ENCODE measurements at regions not wholly inside any gene's neighbourhood (a gene's known extent, or its start where the extent isn't known, plus 50 kb on each side); places are given as distances from the start of the nearest gene placed in this dataset.

DNA sequence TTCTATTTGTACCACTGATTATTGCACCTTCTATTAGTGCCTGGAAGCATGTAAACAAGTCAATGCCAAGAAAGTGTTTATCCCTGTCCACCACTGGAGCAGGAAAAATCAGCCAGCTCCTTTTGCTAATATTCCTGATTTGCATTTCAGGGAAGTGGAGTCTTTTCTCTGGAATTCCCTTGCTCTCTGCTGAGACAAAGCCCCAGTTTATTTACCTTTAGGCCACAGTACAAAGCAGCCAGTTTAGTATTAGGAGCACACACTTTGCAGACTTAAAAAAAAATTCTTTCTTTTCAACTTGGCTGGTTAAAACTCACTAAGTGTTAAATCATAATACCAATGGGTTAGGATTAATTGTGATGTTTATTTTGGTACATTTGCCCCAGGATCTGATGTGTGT, 631.1 kb downstream of the PKHD1 start:
- no peaks in the 10 kb centered on the region for H3K36me3 ChIP-seq
- H3K9me3 ChIP-seq (replicated peaks) = no peaks in the 10 kb centered on the region
- H3K4me1 ChIP-seq (replicated peaks) = no peaks in the 10 kb centered on the region
- no peak overlapping the region for H3K27ac ChIP-seq
- no peak for DNase-seq (ENCODE audit: low read depth in 1 of 2, low spot score in 2 of 2)
- no peaks in the 10 kb centered on the region for H3K27me3 ChIP-seq (replicated peaks)
- H3K4me3 ChIP-seq = no peak overlapping the region

DNA sequence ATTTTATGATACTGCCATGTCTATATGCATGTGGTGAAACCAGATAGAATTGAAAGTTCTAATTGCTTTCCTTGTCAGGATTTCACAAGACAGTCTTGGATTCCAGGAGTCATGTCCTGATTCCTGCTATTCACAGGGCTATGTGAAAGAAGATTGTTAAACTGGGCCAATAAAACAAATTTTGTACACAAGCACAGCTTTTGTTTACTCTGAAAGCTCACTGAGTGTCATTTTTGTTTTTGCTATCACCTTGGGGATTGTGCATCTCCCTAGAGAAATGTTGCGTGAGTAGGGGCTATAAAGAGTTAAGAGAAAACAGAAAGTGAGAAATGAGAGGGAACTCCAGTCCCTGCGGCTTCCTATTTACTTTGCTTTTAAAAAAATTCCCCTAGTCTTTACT, 627.5 kb downstream of the PKHD1 start:
- Histone ChIP-seq H3K36me3 (no peaks in the 10 kb centered on the region), H3K4me3 (no peak overlapping the region), H3K27ac (no peak overlapping the region), H3K27me3 (replicated peaks) (no peaks in the 10 kb centered on the region), H3K4me1 (replicated peaks) (no peaks in the 10 kb centered on the region), H3K9me3 (replicated peaks) (no peaks in the 10 kb centered on the region)
- no peak for DNase-seq (ENCODE audit: low read depth in 1 of 2, low spot score in 2 of 2)

DNA sequence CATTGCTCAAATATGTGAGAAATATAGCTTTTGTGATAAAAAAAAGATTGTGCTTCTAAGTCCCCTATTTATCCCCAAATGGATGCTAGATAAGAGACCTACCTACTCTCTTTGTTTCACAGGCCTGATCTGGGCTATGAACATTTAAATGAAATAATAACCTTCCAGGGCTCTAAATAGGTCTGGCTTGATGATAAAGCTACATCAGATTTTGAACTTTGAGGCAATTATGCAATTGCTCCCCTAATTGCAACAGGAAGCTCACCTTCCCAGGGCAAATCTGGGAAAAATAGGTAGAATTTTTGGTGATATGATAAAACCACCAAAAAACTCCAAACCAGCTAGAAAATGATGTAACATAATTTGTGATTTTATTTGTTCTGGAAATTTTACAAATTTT, 624.5 kb downstream of the PKHD1 start:
- no peak overlapping the region for H3K4me3 ChIP-seq
- DNase-seq (ENCODE audit: low read depth in 1 of 2, low spot score in 2 of 2) = no peak
- H3K27ac ChIP-seq = no peak overlapping the region
- H3K9me3 ChIP-seq (replicated peaks) = no peaks in the 10 kb centered on the region
- H3K27me3 ChIP-seq (replicated peaks) = no peaks in the 10 kb centered on the region
- H3K36me3 ChIP-seq = no peaks in the 10 kb centered on the region
- H3K4me1 ChIP-seq (replicated peaks) = no peaks in the 10 kb centered on the region

DNA sequence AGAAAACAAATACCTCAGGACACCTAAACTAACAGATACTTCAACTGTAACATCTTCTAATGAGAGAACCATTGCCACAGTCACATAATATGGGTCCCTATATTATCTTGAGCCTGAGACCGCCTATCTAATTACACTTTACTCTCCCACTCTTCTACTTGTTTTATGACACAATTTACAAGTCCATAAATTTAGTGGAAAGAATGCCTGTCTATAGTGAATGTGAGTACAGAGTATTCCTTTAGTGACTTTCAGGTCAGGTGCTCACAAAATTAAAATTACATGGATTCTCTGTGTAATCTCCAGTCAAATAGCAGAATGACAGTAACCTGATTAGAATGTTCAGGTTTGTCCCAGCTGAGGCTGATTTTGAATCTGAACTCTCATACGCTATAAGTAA, 624.1 kb downstream of the PKHD1 start:
- Histone ChIP-seq H3K9me3 (replicated peaks) (no peaks in the 10 kb centered on the region), H3K4me3 (no peak overlapping the region), H3K4me1 (replicated peaks) (no peaks in the 10 kb centered on the region), H3K36me3 (no peaks in the 10 kb centered on the region), H3K27ac (no peak overlapping the region), H3K27me3 (replicated peaks) (no peaks in the 10 kb centered on the region)
- no peak for DNase-seq (ENCODE audit: low read depth in 1 of 2, low spot score in 2 of 2)

DNA sequence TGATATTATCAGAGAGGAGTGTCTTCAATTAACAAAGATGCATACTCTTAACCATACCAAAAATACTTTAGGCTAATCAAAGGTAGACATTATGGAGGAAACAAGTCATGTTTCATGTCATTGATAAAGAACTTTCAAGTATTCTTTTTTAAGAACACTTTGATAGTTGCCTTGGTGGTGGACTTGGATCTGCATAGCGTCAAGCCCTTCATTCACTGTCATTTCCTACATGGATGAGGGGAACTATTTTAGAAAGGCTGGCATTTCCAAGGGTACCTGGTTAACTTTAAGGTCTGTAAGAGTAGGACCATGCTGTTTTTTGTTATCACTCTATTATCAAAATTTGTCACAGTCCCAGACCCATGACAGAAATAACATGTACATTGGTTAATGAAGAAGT, 622.5 kb downstream of the PKHD1 start:
- H3K4me1 ChIP-seq (replicated peaks) = no peaks in the 10 kb centered on the region
- no peak overlapping the region for H3K4me3 ChIP-seq
- no peaks in the 10 kb centered on the region for H3K9me3 ChIP-seq (replicated peaks)
- DNase-seq (ENCODE audit: low read depth in 1 of 2, low spot score in 2 of 2) = no peak
- no peaks in the 10 kb centered on the region for H3K36me3 ChIP-seq
- H3K27ac ChIP-seq = no peak overlapping the region
- no peaks in the 10 kb centered on the region for H3K27me3 ChIP-seq (replicated peaks)

DNA sequence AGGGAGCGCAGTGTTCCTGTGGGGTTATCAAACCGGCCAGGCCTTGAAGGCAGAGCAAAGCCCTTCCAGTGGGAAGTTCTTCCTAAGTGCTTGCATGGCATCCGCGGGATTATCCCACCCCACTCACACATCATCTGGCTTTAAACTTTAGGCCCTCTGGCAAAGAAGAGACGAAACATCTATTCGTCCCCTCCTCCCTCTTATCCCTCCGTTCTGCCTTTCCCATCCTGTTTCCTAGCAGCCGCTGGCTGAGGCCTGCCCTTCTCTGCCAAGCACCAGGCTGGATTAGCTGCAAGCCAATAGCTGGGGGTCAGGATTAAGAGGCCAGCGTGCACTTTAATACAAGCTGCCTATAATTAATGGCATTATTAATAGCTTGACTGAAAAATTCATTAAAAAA, 621.0 kb downstream of the PKHD1 start:
- no peaks in the 10 kb centered on the region for H3K36me3 ChIP-seq
- no peak overlapping the region for H3K27ac ChIP-seq
- no peaks in the 10 kb centered on the region for H3K9me3 ChIP-seq (replicated peaks)
- H3K4me3 ChIP-seq = no peak overlapping the region
- no peaks in the 10 kb centered on the region for H3K4me1 ChIP-seq (replicated peaks)
- H3K27me3 ChIP-seq (replicated peaks) = no peaks in the 10 kb centered on the region
- DNase-seq (ENCODE audit: low read depth in 1 of 2, low spot score in 2 of 2) = no peak

DNA sequence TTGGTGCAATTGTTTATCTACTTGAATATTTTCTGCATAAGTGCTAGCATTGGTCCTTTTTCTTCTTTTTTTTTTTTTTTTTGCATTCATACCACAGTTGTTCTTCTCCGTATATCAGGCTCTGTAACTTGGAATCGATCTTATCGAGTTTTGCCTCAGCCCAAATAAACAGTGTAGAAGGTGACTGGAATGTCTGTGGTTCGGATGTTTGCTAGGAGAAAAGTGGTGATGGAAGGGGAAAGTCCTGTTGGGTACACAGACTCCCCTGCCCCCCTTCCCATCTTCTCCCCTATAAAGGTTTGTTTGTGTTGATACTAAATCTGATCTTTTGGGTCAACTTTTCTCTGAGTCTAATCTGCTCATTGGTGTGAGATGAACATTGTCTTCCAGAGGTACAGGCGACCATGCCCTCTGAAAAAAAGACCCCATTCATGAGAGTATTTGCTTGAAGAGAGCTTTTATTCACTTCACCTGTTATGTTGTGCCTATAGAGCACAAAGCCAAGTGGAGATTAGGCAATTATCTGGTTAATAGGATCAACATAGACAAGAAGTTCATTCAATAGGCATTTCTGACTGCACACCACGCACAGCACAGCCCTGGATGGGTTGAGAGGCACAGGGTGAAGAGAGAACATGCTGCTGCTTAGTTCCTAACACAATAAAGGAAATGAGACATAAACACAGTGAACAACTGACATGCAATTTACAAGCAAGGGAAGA, 620.0 kb downstream of the PKHD1 start:
- no peaks in the 10 kb centered on the region for H3K36me3 ChIP-seq
- H3K4me1 ChIP-seq (replicated peaks) = no peaks in the 10 kb centered on the region
- H3K27me3 ChIP-seq (replicated peaks) = no peaks in the 10 kb centered on the region
- H3K27ac ChIP-seq = no peak overlapping the region
- no peak overlapping the region for H3K4me3 ChIP-seq
- DNase-seq (ENCODE audit: low read depth in 1 of 2, low spot score in 2 of 2) = no peak
- H3K9me3 ChIP-seq (replicated peaks) = no peaks in the 10 kb centered on the region

DNA sequence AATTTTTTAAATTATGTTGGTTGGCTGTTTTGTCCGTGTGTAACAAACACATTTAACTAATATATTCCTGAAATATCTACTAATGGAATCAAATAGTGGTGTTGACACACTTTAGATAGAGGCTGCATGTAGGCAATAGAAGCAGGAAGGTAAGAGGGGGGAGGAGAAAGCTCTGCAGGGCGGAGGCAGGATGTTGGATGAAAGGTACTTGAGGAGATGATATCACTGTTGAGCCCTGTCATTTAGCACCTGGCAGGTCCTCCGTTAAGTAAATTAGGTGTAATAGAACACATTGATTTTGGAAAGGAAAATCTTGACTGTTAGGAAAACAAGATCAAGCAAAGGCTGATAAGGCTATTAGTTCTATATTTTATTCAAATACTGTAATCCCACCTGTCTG, 618.7 kb downstream of the PKHD1 start:
- H3K4me3 ChIP-seq = no peak overlapping the region
- H3K27me3 ChIP-seq (replicated peaks) = no peaks in the 10 kb centered on the region
- no peaks in the 10 kb centered on the region for H3K4me1 ChIP-seq (replicated peaks)
- DNase-seq (ENCODE audit: low read depth in 1 of 2, low spot score in 2 of 2) = no peak
- no peaks in the 10 kb centered on the region for H3K9me3 ChIP-seq (replicated peaks)
- no peaks in the 10 kb centered on the region for H3K36me3 ChIP-seq
- no peak overlapping the region for H3K27ac ChIP-seq

DNA sequence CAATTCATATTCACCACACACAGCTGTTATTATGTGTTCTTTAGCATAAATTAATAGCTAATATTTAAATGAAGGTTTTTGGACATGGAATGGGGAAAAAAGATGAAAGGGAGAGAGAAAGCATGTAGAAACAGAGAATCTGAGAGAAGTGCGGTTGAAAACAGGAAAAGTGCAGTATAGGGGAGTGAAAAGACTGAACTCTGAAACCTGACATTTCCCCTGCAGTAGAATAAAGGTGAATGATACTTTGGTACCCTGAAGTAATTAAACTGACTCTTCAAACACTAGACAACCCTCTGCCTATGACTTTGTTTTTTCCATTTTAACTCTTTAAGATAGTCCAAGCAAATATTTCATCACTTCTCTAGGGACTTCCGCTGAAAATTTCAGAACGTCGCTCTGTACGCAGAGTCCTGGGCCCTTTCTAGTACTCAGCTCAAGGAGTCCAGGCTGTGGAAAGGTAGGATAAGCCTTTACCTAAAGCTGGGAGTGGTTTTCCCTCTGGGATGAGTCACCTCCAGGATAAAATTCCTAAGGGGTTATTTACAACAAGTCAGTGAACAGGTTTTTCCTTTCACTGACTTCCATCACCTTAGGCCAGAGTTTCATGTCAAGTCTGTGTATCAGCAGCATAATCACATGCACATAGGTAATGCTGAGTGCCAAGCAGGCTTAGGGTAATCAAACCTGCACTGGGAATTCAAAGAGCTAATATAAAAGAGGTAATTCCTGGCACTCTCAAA, 614.5 kb downstream of the PKHD1 start:
- no peak for DNase-seq (ENCODE audit: low read depth in 1 of 2, low spot score in 2 of 2)
- no peaks in the 10 kb centered on the region for H3K36me3 ChIP-seq
- no peak overlapping the region for H3K27ac ChIP-seq
- H3K9me3 ChIP-seq (replicated peaks) = no peaks in the 10 kb centered on the region
- no peaks in the 10 kb centered on the region for H3K4me1 ChIP-seq (replicated peaks)
- H3K27me3 ChIP-seq (replicated peaks) = no peaks in the 10 kb centered on the region
- no peak overlapping the region for H3K4me3 ChIP-seq

DNA sequence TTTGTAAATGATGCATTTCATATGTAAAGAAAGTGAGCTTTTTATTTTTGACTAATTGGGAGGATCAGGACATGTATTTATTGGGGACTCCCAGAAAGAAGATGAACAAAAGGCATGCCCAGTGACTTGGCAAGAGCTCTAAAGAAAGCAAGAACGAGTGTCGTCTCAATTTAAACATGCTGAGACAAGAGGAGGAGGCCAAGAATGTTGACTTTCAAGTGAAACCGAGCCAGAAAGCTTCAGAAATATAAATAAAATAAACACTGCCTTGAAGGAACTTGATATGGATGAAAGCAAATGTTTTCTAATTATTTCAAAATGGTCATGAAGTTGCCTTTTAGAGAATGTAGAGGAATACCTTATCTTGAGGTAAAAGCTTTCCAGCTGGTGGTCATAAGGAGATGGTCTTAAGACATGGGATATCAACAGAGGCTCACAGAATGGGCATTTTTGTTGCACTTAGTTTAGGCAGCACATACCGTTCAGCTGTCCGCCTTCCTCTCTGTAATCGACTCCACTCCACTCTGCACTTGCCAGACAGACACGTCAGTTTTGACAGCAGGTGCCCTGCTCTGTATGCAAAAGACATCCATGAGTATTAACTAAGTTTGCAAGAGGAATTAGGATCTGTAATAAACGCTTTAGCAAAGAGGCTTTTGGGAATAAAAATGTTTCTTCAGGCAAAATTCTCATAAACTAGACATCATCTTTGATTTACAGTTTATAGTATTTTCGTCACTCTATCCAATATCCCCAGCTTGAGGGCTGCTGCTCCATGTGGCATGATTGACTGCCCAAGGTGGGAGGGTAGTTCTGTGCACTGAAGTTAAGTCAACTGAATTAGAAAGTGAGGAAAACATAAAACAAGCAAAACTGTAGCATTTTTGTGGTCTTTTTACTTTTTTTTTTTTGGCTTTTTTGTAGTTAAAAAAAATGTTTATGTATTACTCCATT, 613.1 kb downstream of the PKHD1 start:
- no peak for DNase-seq (ENCODE audit: low read depth in 1 of 2, low spot score in 2 of 2)
- Histone ChIP-seq H3K4me3 (no peak overlapping the region), H3K27ac (no peak overlapping the region), H3K36me3 (no peaks in the 10 kb centered on the region), H3K4me1 (replicated peaks) (no peaks in the 10 kb centered on the region), H3K9me3 (replicated peaks) (no peaks in the 10 kb centered on the region), H3K27me3 (replicated peaks) (no peaks in the 10 kb centered on the region)

DNA sequence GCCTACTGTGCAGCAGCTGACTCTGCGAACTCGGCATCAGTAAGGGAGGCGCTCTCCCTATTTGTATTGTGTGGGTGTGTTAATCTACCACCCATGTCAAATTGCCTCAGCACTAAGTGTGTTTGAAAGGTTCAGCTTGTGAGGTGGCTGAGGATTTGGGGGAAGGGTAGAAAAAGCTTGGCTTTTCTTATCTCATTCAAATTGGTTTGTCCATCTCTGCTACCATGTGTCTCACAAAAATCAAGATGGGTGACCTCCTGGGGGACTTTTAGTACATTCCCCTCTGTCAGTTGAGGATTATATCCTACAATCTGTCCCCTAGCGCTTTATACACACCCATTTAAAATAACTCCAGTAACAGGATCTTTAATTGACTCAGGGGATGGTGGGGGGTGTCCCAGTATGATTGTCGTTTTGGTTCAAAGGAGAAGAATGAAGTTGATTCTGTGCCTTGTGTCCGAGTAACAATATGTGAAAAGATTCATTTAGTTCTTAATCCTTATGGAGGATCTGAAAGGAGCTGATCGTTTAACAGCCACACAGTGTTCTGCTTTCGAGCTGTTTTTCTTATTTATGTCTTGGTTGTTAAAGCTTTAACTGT, 609.6 kb downstream of the PKHD1 start:
- H3K27me3 ChIP-seq (replicated peaks) = no peaks in the 10 kb centered on the region
- no peaks in the 10 kb centered on the region for H3K36me3 ChIP-seq
- H3K27ac ChIP-seq = no peak overlapping the region
- no peak overlapping the region for H3K4me3 ChIP-seq
- H3K4me1 ChIP-seq (replicated peaks) = no peaks in the 10 kb centered on the region
- no peaks in the 10 kb centered on the region for H3K9me3 ChIP-seq (replicated peaks)
- no peak for DNase-seq (ENCODE audit: low read depth in 1 of 2, low spot score in 2 of 2)

DNA sequence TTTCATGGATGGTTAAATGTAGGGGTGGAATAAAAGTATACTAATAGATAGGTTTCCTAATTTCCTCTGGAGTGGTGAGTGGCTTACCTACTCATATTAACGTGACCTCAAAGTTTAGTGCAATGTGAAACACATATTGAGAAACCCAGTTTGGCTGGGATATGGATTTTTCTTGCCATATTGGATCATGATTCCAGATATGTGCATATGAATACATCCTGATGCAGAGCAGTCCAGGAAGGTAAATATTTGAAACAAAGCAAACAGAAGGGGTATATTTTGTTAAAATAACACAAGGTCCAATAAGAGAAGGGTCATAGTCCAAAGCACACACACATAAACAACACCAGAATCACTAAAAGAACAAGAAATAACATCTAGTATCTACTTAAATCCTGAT, 608.1 kb downstream of the PKHD1 start:
- no peak overlapping the region for H3K27ac ChIP-seq
- H3K27me3 ChIP-seq (replicated peaks) = no peaks in the 10 kb centered on the region
- H3K9me3 ChIP-seq (replicated peaks) = no peaks in the 10 kb centered on the region
- H3K4me1 ChIP-seq (replicated peaks) = no peaks in the 10 kb centered on the region
- no peak for DNase-seq (ENCODE audit: low read depth in 1 of 2, low spot score in 2 of 2)
- H3K4me3 ChIP-seq = no peak overlapping the region
- no peaks in the 10 kb centered on the region for H3K36me3 ChIP-seq

DNA sequence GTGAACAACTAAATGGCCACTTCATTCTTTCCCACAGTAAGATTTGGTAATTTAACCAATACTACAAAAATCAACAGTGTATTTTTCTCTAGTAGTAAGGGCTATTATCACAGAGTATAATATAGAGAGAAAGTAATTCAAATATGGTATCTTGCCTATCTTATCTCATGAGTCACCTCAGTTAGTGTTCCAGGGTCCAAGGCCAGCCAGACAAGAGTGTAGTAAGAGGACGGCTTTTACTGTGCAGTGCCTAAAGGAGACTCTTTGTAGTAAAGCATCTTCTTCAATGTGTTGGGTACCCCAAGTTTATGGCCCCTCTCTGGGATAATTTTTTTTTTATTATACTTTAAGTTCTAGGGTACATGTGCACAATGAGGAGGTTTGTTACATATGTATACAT, 607.4 kb downstream of the PKHD1 start:
- H3K27me3 ChIP-seq (replicated peaks) = no peaks in the 10 kb centered on the region
- no peak for DNase-seq (ENCODE audit: low read depth in 1 of 2, low spot score in 2 of 2)
- no peak overlapping the region for H3K27ac ChIP-seq

More for the DNA sequence above, 607.4 kb downstream of the PKHD1 start:
- H3K36me3 ChIP-seq = no peaks in the 10 kb centered on the region
- H3K4me3 ChIP-seq = no peak overlapping the region
- H3K9me3 ChIP-seq (replicated peaks) = no peaks in the 10 kb centered on the region
- no peaks in the 10 kb centered on the region for H3K4me1 ChIP-seq (replicated peaks)

Data from SJSA1 (cell line).